ENCODE measurements at regions not wholly inside any gene's neighbourhood (a gene's known extent, or its start where the extent isn't known, plus 50 kb on each side); places are given as distances from the start of the nearest gene placed in this dataset.
A peak's percentile ranks its signal among the peaks of the same experiment; 100 is the strongest.
"Not testable (repeated sequence)": the region's sequence is repeated elsewhere in the genome, so short reads cannot be mapped to it uniquely, and the experiment has no call there.

GRCh38 chr2:155525199-155525598 is 807.3 kb downstream of the NR4A2 start:
- DNase-seq (ENCODE audit: low spot score): no peak

GRCh38 chr2:155519529-155520130 is 812.9 kb downstream of the NR4A2 start:
- DNase-seq (ENCODE audit: low spot score): no peak

GRCh38 chr2:155518094-155518493 is 814.4 kb downstream of the NR4A2 start:
- DNase-seq (ENCODE audit: low spot score): no peak

- DNase-seq (ENCODE audit: low spot score): no peak
These were observed 815.2 kb downstream of the NR4A2 start for GRCh38 chr2:155517362-155517761.

- no peak for DNase-seq (ENCODE audit: low spot score)
These were observed 814.8 kb downstream of the KCNJ3 start for GRCh38 chr2:155513248-155513647.

- DNase-seq (ENCODE audit: low spot score): no peak
These were observed 804.3 kb downstream of the KCNJ3 start for GRCh38 chr2:155502766-155503165.

GRCh38 chr2:155498106-155498505 is 799.6 kb downstream of the KCNJ3 start:
- no peak for DNase-seq (ENCODE audit: low spot score)

- no peak for DNase-seq (ENCODE audit: low spot score)
These were observed 796.2 kb downstream of the KCNJ3 start for GRCh38 chr2:155494744-155495143.

- DNase-seq (ENCODE audit: low spot score): no peak
These were observed 786.8 kb downstream of the KCNJ3 start for GRCh38 chr2:155485141-155485842.

GRCh38 chr2:155481141-155481540 is 782.6 kb downstream of the KCNJ3 start:
- no peak for DNase-seq (ENCODE audit: low spot score)

- not testable (repeated sequence) for DNase-seq (ENCODE audit: low spot score)
These were observed 773.5 kb downstream of the KCNJ3 start for GRCh38 chr2:155472018-155472417.

- no peak for DNase-seq (ENCODE audit: low spot score)
These were observed 757.7 kb downstream of the KCNJ3 start for GRCh38 chr2:155456222-155456621.

- DNase-seq (ENCODE audit: low spot score): no peak
These were observed 744.4 kb downstream of the KCNJ3 start for GRCh38 chr2:155442755-155443372.

GRCh38 chr2:155442088-155442487 is 743.6 kb downstream of the KCNJ3 start:
- DNase-seq (ENCODE audit: low spot score): no peak

GRCh38 chr2:155431004-155431507 is 732.6 kb downstream of the KCNJ3 start:
- DNase-seq (ENCODE audit: low spot score): no peak

GRCh38 chr2:155427470-155427869 is 729.0 kb downstream of the KCNJ3 start:
- DNase-seq (ENCODE audit: low spot score): no peak

- DNase-seq (ENCODE audit: low spot score): no peak
These were observed 726.0 kb downstream of the KCNJ3 start for GRCh38 chr2:155424518-155424917.

GRCh38 chr2:155418753-155419152 is 720.3 kb downstream of the KCNJ3 start:
- no peak for DNase-seq (ENCODE audit: low spot score)

- DNase-seq (ENCODE audit: low spot score): peak; percentile 74
These were observed 714.1 kb downstream of the KCNJ3 start for GRCh38 chr2:155412598-155412997.

- DNase-seq (ENCODE audit: low spot score): no peak
These were observed 706.0 kb downstream of the KCNJ3 start for GRCh38 chr2:155404433-155405002.

- no peak for DNase-seq (ENCODE audit: low spot score)
These were observed 694.9 kb downstream of the KCNJ3 start for GRCh38 chr2:155393406-155393805.

- DNase-seq (ENCODE audit: low spot score): no peak
These were observed 693.2 kb downstream of the KCNJ3 start for GRCh38 chr2:155391613-155392130.

- DNase-seq (ENCODE audit: low spot score): no peak
These were observed 690.7 kb downstream of the KCNJ3 start for GRCh38 chr2:155389224-155389623.
